KMS-11 (cell line): ENCODE measurements at regions not wholly inside any gene's neighbourhood (a gene's known extent, or its start where the extent isn't known, plus 50 kb on each side); places are given as distances from the start of the nearest gene placed in this dataset.

Experiments used
- H2AFZ ChIP-seq: fragments of 200-600 bp; sonication (generic); 2 replicates; pipeline ENCODE4 v1.6.1; 2016; ENCODE audit warnings: antibody characterized with exemption, mixed run types, low read depth
- H3K27ac ChIP-seq: fragments of 200-600 bp; sonication (generic); 2 replicates; pipeline ENCODE4 v1.6.1; 2016; ENCODE audit warnings: mild to moderate bottlenecking, mixed run types
- H3K27me3 ChIP-seq: fragments of 200-600 bp; sonication (generic); 2 replicates; pipeline ENCODE4 v1.6.1; 2017; ENCODE audit warnings: mild to moderate bottlenecking, low read depth, mixed run types, moderate library complexity; ENCODE audit not compliant: insufficient read depth
- H3K36me3 ChIP-seq: fragments of 200-600 bp; sonication (generic); 2 replicates; pipeline ENCODE4 v1.6.1; 2017; ENCODE audit warnings: mild to moderate bottlenecking, mixed run types; ENCODE audit not compliant: insufficient read depth
- H3K4me1 ChIP-seq: fragments of 200-600 bp; sonication (generic); 2 replicates; pipeline ENCODE4 v1.6.1; 2016; ENCODE audit warnings: mild to moderate bottlenecking, low read depth, mixed run types; ENCODE audit not compliant: poor library complexity, severe bottlenecking
- H3K4me2 ChIP-seq: fragments of 200-600 bp; sonication (generic); 2 replicates; pipeline ENCODE4 v1.7.0; 2016; ENCODE audit warnings: mild to moderate bottlenecking, mixed run types
- H3K4me3 ChIP-seq: fragments of 200-600 bp; sonication (generic); IDR thresholded peaks from 2 replicates; pipeline ENCODE4 v1.6.1; 2017; ENCODE audit warnings: low read depth, low read length, mixed read lengths; ENCODE audit not compliant: insufficient read depth
- H3K79me2 ChIP-seq: fragments of 200-600 bp; sonication (generic); 2 replicates; pipeline ENCODE4 v1.6.1; 2016; ENCODE audit warnings: low read depth, mixed run types; ENCODE audit not compliant: insufficient read depth
- H3K9ac ChIP-seq: fragments of 200-600 bp; sonication (generic); 2 replicates; pipeline ENCODE4 v1.6.1; 2016; ENCODE audit warnings: mild to moderate bottlenecking, mixed run types
- H4K20me1 ChIP-seq: fragments of 200-600 bp; sonication (generic); 2 replicates; pipeline ENCODE4 v1.6.1; 2016; ENCODE audit warnings: mild to moderate bottlenecking, mixed run types; ENCODE audit not compliant: insufficient read depth
- TF ChIP-seq, protein P1 (sequence below): fragments of 200-600 bp; sonication (generic); conservative IDR thresholded peaks from 2 replicates; pipeline ENCODE4 v1.6.1; 2017; ENCODE audit warnings: low read depth, mild to moderate bottlenecking, antibody characterized with exemption, low read length, moderate library complexity, mixed read lengths

GRCh38 chr2:187169864-187170263 lies 278.2 kb downstream of the CALCRL start:
- Histone ChIP-seq H3K4me2 (peak overlapping the region; percentile 4; the same call in 1 of the 2 replicates), H3K27me3 (no peaks in the 10 kb centered on the region), H4K20me1 (no peaks in the 10 kb centered on the region), H3K36me3 (no peaks in the 10 kb centered on the region), H3K4me1 (peaks cover 14% of the 10 kb centered on the region), H3K9ac (no peak overlapping the region), H3K4me3 (no peak overlapping the region), H2AFZ (no peak overlapping the region), H3K27ac (no peak overlapping the region), H3K79me2 (no peaks in the 10 kb centered on the region)
- TF ChIP-seq, protein P1, sequence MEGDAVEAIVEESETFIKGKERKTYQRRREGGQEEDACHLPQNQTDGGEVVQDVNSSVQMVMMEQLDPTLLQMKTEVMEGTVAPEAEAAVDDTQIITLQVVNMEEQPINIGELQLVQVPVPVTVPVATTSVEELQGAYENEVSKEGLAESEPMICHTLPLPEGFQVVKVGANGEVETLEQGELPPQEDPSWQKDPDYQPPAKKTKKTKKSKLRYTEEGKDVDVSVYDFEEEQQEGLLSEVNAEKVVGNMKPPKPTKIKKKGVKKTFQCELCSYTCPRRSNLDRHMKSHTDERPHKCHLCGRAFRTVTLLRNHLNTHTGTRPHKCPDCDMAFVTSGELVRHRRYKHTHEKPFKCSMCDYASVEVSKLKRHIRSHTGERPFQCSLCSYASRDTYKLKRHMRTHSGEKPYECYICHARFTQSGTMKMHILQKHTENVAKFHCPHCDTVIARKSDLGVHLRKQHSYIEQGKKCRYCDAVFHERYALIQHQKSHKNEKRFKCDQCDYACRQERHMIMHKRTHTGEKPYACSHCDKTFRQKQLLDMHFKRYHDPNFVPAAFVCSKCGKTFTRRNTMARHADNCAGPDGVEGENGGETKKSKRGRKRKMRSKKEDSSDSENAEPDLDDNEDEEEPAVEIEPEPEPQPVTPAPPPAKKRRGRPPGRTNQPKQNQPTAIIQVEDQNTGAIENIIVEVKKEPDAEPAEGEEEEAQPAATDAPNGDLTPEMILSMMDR: no peak

- TF ChIP-seq, protein P1: no peak
- H3K4me2 ChIP-seq: peak overlapping the region; percentile 4; the same call in 1 of the 2 replicates
- no peaks in the 10 kb centered on the region for H3K36me3 ChIP-seq
- H3K4me3 ChIP-seq: no peak overlapping the region
- H3K9ac ChIP-seq: no peak overlapping the region
- peaks cover 14% of the 10 kb centered on the region for H3K4me1 ChIP-seq
- no peak overlapping the region for H2AFZ ChIP-seq
- H3K27ac ChIP-seq: peak overlapping the region; percentile 16; the same call in 1 of the 2 replicates
- no peaks in the 10 kb centered on the region for H3K27me3 ChIP-seq
- no peaks in the 10 kb centered on the region for H4K20me1 ChIP-seq
- no peaks in the 10 kb centered on the region for H3K79me2 ChIP-seq
Observed at GRCh38 chr2:187168720-187169713, 279.0 kb downstream of the CALCRL start.

- H3K9ac ChIP-seq: no peak overlapping the region
- H4K20me1 ChIP-seq: no peaks in the 10 kb centered on the region
- H3K4me3 ChIP-seq: no peak overlapping the region
- no peaks in the 10 kb centered on the region for H3K79me2 ChIP-seq
- H3K36me3 ChIP-seq: no peaks in the 10 kb centered on the region
- TF ChIP-seq, protein P1: no peak
- H3K4me2 ChIP-seq: no peak overlapping the region
- no peak overlapping the region for H3K27ac ChIP-seq
- no peaks in the 10 kb centered on the region for H3K27me3 ChIP-seq
- peaks cover 14% of the 10 kb centered on the region for H3K4me1 ChIP-seq
- H2AFZ ChIP-seq: no peak overlapping the region
Observed at GRCh38 chr2:187167491-187167890, 280.6 kb downstream of the CALCRL start.

DNA sequence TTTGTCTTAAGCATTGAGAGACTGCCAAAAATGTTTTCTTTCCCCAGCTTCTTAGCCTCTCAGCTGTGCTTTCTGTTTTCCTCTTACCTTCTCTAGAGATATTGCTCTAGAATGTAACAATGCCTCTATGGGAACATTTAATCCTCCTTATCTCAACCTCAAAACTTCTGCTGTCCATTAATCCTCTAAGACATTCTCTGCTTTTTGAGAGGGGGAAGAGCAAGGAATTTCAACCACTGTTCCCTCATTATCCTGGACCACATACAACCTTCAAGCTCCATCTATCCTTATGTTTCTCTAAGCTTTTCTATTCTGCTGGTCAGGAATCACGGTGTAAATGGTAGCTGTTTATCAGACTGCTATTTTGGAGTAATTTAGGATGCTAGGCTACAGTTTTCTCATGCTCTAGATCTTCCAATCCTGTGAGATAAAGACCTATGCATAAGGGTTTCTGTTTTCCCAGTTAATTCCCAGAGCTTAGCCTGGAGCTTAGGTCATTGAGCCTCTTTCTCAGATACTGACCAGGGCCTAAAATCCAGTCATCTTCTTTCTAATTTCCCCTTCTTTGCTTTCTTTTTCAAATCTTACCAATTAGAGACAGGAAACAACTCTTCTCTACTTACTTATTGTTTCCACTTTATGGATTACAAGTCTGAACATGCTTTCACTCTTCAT lies 282.0 kb downstream of the CALCRL start:
- Histone ChIP-seq H3K27ac (no peak overlapping the region), H3K27me3 (no peaks in the 10 kb centered on the region), H2AFZ (no peak overlapping the region), H3K36me3 (no peaks in the 10 kb centered on the region), H3K4me3 (no peak overlapping the region), H3K4me1 (peaks cover 14% of the 10 kb centered on the region), H3K79me2 (no peaks in the 10 kb centered on the region), H3K4me2 (no peak overlapping the region), H4K20me1 (no peaks in the 10 kb centered on the region), H3K9ac (no peak overlapping the region)
- TF ChIP-seq, protein P1: no peak
